ENCODE measurements at regions not wholly inside any gene's neighbourhood (a gene's known extent, or its start where the extent isn't known, plus 50 kb on each side); places are given as distances from the start of the nearest gene placed in this dataset.
"Not testable (repeated sequence)": the region's sequence is repeated elsewhere in the genome, so short reads cannot be mapped to it uniquely, and the experiment has no call there.

GRCh38 chr14:106488291-106488690 lies 961.9 kb downstream of the TMEM121 start:
- DNase-seq = no peak

GRCh38 chr14:106489112-106489881 lies 962.9 kb downstream of the TMEM121 start:
- peak in 1 of 2 donors; percentile 35 for DNase-seq

- DNase-seq = no peak
Measured at GRCh38 chr14:106490442-106490841, 964.1 kb downstream of the TMEM121 start.

GRCh38 chr14:106491851-106492250 lies 965.5 kb downstream of the TMEM121 start:
- no peak for DNase-seq

- DNase-seq = no peak
Measured at GRCh38 chr14:106493962-106494823, 967.8 kb downstream of the TMEM121 start.

GRCh38 chr14:106500571-106500970 lies 974.2 kb downstream of the TMEM121 start:
- no peak for DNase-seq

- no peak for DNase-seq
Measured at GRCh38 chr14:106501898-106502297, 975.5 kb downstream of the TMEM121 start.

- no peak for DNase-seq
Measured at GRCh38 chr14:106505366-106505765, 979.0 kb downstream of the TMEM121 start.

GRCh38 chr14:106506881-106507305 lies 980.5 kb downstream of the TMEM121 start:
- DNase-seq = no peak

GRCh38 chr14:106507354-106507753 lies 981.0 kb downstream of the TMEM121 start:
- DNase-seq = no peak

GRCh38 chr14:106508216-106508615 lies 981.8 kb downstream of the TMEM121 start:
- DNase-seq = no peak

- no peak for DNase-seq
Measured at GRCh38 chr14:106509176-106509575, 982.8 kb downstream of the TMEM121 start.

GRCh38 chr14:106509807-106510206 lies 983.4 kb downstream of the TMEM121 start:
- DNase-seq = no peak

GRCh38 chr14:106511006-106511799 lies 984.8 kb downstream of the TMEM121 start:
- no peak for DNase-seq

- DNase-seq = no peak
Measured at GRCh38 chr14:106511800-106512198, 985.4 kb downstream of the TMEM121 start.

GRCh38 chr14:106513302-106513701 lies 986.9 kb downstream of the TMEM121 start:
- DNase-seq = no peak

GRCh38 chr14:106518054-106518943 lies 991.9 kb downstream of the TMEM121 start:
- DNase-seq = peak; percentile 82 to 90

GRCh38 chr14:106522118-106522517 lies 995.7 kb downstream of the TMEM121 start:
- not testable (repeated sequence) for DNase-seq

GRCh38 chr14:106522990-106523389 lies 996.6 kb downstream of the TMEM121 start:
- no peak for DNase-seq

GRCh38 chr14:106528717-106529116 lies 1002.3 kb downstream of the TMEM121 start:
- DNase-seq = no peak

- no peak for DNase-seq
Measured at GRCh38 chr14:106530031-106530422, 1003.6 kb downstream of the TMEM121 start.

Data from stimulated activated CD4-positive, alpha-beta T cell treated with anti-CD3 and anti-CD28 coated beads, Interleukin-2, amount 100 ng/mL, for 48 hours (primary cell).